Mucosa of gallbladder (tissue), 1 donor: ENCODE measurements at regions not wholly inside any gene's neighbourhood (a gene's known extent, or its start where the extent isn't known, plus 50 kb on each side); places are given as distances from the start of the nearest gene placed in this dataset.
"Not testable (repeated sequence)": the region's sequence is repeated elsewhere in the genome, so short reads cannot be mapped to it uniquely, and the experiment has no call there.

Experiments used
- DNase-seq: peaks from one replicate; pipeline ENCODE4 v3.0.0-alpha.2; 2020; ENCODE audit warnings: low spot score
- donor health status: DM: no; HTN: no; CAD: no.

GRCh38 chr3:153746211-153746610, 375.0 kb upstream of the ARHGEF26 start:
- DNase-seq = no peak

- DNase-seq = no peak
Observed at GRCh38 chr3:153749070-153749610, 372.1 kb upstream of the ARHGEF26 start.

- DNase-seq = no peak
Observed at GRCh38 chr3:153752405-153753027, 368.7 kb upstream of the ARHGEF26 start.

- no peak for DNase-seq
Observed at GRCh38 chr3:153753035-153753434, 368.2 kb upstream of the ARHGEF26 start.

- no peak for DNase-seq
Observed at GRCh38 chr3:153756816-153757215, 364.4 kb upstream of the ARHGEF26 start.

GRCh38 chr3:153757839-153758238, 363.4 kb upstream of the ARHGEF26 start:
- no peak for DNase-seq

- no peak for DNase-seq
Observed at GRCh38 chr3:153760948-153761347, 360.2 kb upstream of the ARHGEF26 start.

- no peak for DNase-seq
Observed at GRCh38 chr3:153762411-153763235, 358.6 kb upstream of the ARHGEF26 start.

GRCh38 chr3:153767601-153768560, 353.3 kb upstream of the ARHGEF26 start:
- DNase-seq = no peak

GRCh38 chr3:153768561-153769469, 352.4 kb upstream of the ARHGEF26 start:
- peak; percentile 51 for DNase-seq

- peak; percentile 34 for DNase-seq
Observed at GRCh38 chr3:153783106-153783505, 338.1 kb upstream of the ARHGEF26 start.

GRCh38 chr3:153783741-153784480, 337.3 kb upstream of the ARHGEF26 start:
- DNase-seq = no peak

GRCh38 chr3:153785901-153786300, 335.3 kb upstream of the ARHGEF26 start:
- no peak for DNase-seq

- no peak for DNase-seq
Observed at GRCh38 chr3:153789380-153789779, 331.8 kb upstream of the ARHGEF26 start.

GRCh38 chr3:153797056-153797455, 324.1 kb upstream of the ARHGEF26 start:
- not testable (repeated sequence) for DNase-seq

GRCh38 chr3:153809097-153809496, 312.1 kb upstream of the ARHGEF26 start:
- DNase-seq = no peak

GRCh38 chr3:153818338-153818737, 302.9 kb upstream of the ARHGEF26 start:
- DNase-seq = no peak

GRCh38 chr3:153820035-153820434, 301.2 kb upstream of the ARHGEF26 start:
- DNase-seq = no peak

GRCh38 chr3:153828346-153828745, 292.8 kb upstream of the ARHGEF26 start:
- not testable (repeated sequence) for DNase-seq

GRCh38 chr3:153829606-153830170, 291.5 kb upstream of the ARHGEF26 start:
- no peak for DNase-seq
